HepG2 (cell line): ENCODE measurements at regions not wholly inside any gene's neighbourhood (a gene's known extent, or its start where the extent isn't known, plus 50 kb on each side); places are given as distances from the start of the nearest gene placed in this dataset.

Source experiments
- MNT ChIP-seq: fragments of 450-650 bp; IDR thresholded peaks from 2 replicates; pipeline ENCODE4 v1.6.1; 2016
- RBAK ChIP-seq: sonication (generic); formaldehyde crosslinking; IDR thresholded peaks from 2 replicates; pipeline ENCODE4 v1.5.1; 2020; ENCODE audit warnings: mild to moderate bottlenecking, missing genetic modification reagents
- ZBTB40 ChIP-seq, 2 experiments: fragments of 450-650 bp in 1 of 2; sonication (generic) in 1 of 2; formaldehyde crosslinking in 1 of 2; IDR thresholded peaks; 2 replicates each; pipeline versions ENCODE4 v1.6.1 to v1.8.0; 2016 to 2022; ENCODE audit warnings: antibody characterized with exemption in 1 of 2, mild to moderate bottlenecking in 1 of 2, missing genetic modification reagents in 1 of 2
- ZNF205 ChIP-seq: IDR thresholded peaks from 2 replicates; pipeline ENCODE4 v1.6.1; 2018; ENCODE audit warnings: missing biosample characterization, missing genetic modification reagents

- TF ChIP-seq ZBTB40 (IDR thresholded peaks at IDR 0.05) (no peak), ZBTB40 (CRISPR knock-in tag; IDR thresholded peaks at IDR 0.05) (no peak), ZNF205 (no peak), MNT (no peak), RBAK (no peak)
Observed at GRCh38 chr11:19403196-19403895, 162.6 kb upstream of the E2F8 start (continued).
